Mesendoderm (in vitro differentiated cells): ENCODE measurements at regions not wholly inside any gene's neighbourhood (a gene's known extent, or its start where the extent isn't known, plus 50 kb on each side); places are given as distances from the start of the nearest gene placed in this dataset.

Source experiments
- DNase-seq: peaks from one replicate; pipeline ENCODE4 v3.0.0; 2013
- H2AK5ac ChIP-seq: 2 replicates; pipeline ENCODE4 v1.6.1; 2013; ENCODE audit warnings: low read length, inconsistent platforms
- H2BK120ac ChIP-seq: 2 replicates; pipeline ENCODE4 v1.6.1; 2013; ENCODE audit warnings: low read depth, mild to moderate bottlenecking, low read length, moderate library complexity, mixed read lengths
- H2BK15ac ChIP-seq: replicated peaks from 2 replicates; pipeline ENCODE4 v1.6.1; 2013; ENCODE audit warnings: low read depth, mild to moderate bottlenecking, moderate library complexity
- H2BK5ac ChIP-seq: 2 replicates; pipeline ENCODE4 v1.6.1; 2013; ENCODE audit warnings: low read length, inconsistent platforms
- H3K18ac ChIP-seq: 2 replicates; pipeline ENCODE4 v1.6.1; 2013; ENCODE audit warnings: mild to moderate bottlenecking, low read length, mixed read lengths
- H3K23ac ChIP-seq: one replicate; pipeline ENCODE4 v1.6.1; 2013; ENCODE audit warnings: low read length
- H3K27ac ChIP-seq: 2 replicates; pipeline ENCODE4 v1.5.1; 2013; ENCODE audit warnings: low read depth, mild to moderate bottlenecking, inconsistent platforms, low read length, moderate library complexity
- H3K27me3 ChIP-seq: 2 replicates; pipeline ENCODE4 v1.6.1; 2013; ENCODE audit warnings: low read length, control low read depth, mild to moderate bottlenecking, inconsistent platforms; ENCODE audit not compliant: insufficient read depth, poor library complexity
- H3K36me3 ChIP-seq: 2 replicates; pipeline ENCODE4 v1.6.1; 2013; ENCODE audit warnings: low read length, inconsistent platforms; ENCODE audit not compliant: control insufficient read depth, insufficient read depth
- H3K4ac ChIP-seq: one replicate; pipeline ENCODE4 v1.6.1; 2013; ENCODE audit warnings: low read depth, mild to moderate bottlenecking, low read length, moderate library complexity
- H3K4me1 ChIP-seq: 2 replicates; pipeline ENCODE4 v1.6.1; 2013; ENCODE audit warnings: low read depth, low read length, inconsistent platforms; ENCODE audit not compliant: control insufficient read depth
- H3K4me2 ChIP-seq: 2 replicates; pipeline ENCODE4 v1.6.1; 2013; ENCODE audit warnings: low read length
- H3K4me3 ChIP-seq: 2 replicates; pipeline ENCODE4 v1.5.1; 2013; ENCODE audit warnings: mild to moderate bottlenecking, low read length
- H3K56ac ChIP-seq: one replicate; pipeline ENCODE4 v1.6.1; 2013; ENCODE audit warnings: low read length
- H3K79me1 ChIP-seq: 2 replicates; pipeline ENCODE4 v1.6.1; 2013; ENCODE audit warnings: low read length, inconsistent platforms
- H3K79me2 ChIP-seq: 2 replicates; pipeline ENCODE4 v1.6.1; 2013; ENCODE audit warnings: mild to moderate bottlenecking, low read length; ENCODE audit not compliant: control insufficient read depth, insufficient read depth
- H3K9ac ChIP-seq: 2 replicates; pipeline ENCODE4 v1.6.1; 2013; ENCODE audit warnings: low read length, inconsistent platforms
- H4K5ac ChIP-seq: one replicate; pipeline ENCODE4 v1.6.1; 2013; ENCODE audit warnings: low read length
- H4K8ac ChIP-seq: one replicate; pipeline ENCODE4 v1.6.1; 2013; ENCODE audit warnings: low read depth, mild to moderate bottlenecking, control low read depth, low read length, moderate library complexity
- WGBS: extraction: QIAGEN DNeasy Blood & Tissue Kit; methylation state at CpG from one replicate; pipeline ENCODE4 v1.1.7; 2013; ENCODE audit warnings: low lambda C conversion rate, missing lambda C conversion rate; ENCODE audit not compliant: insufficient coverage; ENCODE audit errors: extremely low coverage; 5-methylcytosine and 5-hydroxymethylcytosine counted together

DNA sequence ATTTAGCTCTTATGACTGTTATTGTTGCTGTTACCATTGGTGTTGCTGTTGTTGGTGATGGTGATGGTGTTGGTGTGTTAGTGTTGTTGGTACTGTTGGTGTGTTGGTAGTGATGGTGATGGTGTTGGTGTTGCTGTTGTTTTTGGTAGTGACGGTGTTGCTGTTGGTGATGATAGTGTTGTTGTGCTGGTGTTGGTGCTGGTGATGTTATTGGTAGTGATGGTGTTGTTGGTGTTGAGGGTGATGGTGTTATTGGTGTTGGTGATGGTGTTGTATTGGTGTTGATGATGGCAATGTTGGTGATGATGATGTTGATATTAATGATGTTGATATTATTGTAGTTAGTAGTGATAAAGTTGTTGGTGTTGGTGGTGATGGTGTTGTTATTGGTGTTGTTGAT is 285.7 kb upstream of the FOXF1 start:
- no peak overlapping the region for H3K27ac ChIP-seq
- no CpG with 5 or more reads among the region's 1 CpG for WGBS
- no peak overlapping the region for H4K5ac ChIP-seq
- H3K56ac ChIP-seq: no peak overlapping the region
- no peak for DNase-seq
- no peak overlapping the region for H4K8ac ChIP-seq
- no peaks in the 10 kb centered on the region for H3K27me3 ChIP-seq
- H2AK5ac ChIP-seq: no peak overlapping the region
- H3K36me3 ChIP-seq: no peaks in the 10 kb centered on the region
- H2BK15ac ChIP-seq: no peak overlapping the region
- no peak overlapping the region for H3K4me2 ChIP-seq
- H3K4me3 ChIP-seq: no peak overlapping the region
- H3K79me2 ChIP-seq: no peaks in the 10 kb centered on the region
- H2BK120ac ChIP-seq: no peak overlapping the region
- no peak overlapping the region for H3K9ac ChIP-seq
- no peak overlapping the region for H3K4ac ChIP-seq
- no peaks in the 10 kb centered on the region for H3K4me1 ChIP-seq
- no peak overlapping the region for H3K18ac ChIP-seq
- no peak overlapping the region for H2BK5ac ChIP-seq
- H3K23ac ChIP-seq: no peak overlapping the region
- H3K79me1 ChIP-seq: no peaks in the 10 kb centered on the region

- H3K36me3 ChIP-seq: no peaks in the 10 kb centered on the region
- no peak overlapping the region for H3K4ac ChIP-seq
- no peak overlapping the region for H2BK5ac ChIP-seq
- H3K79me2 ChIP-seq: no peaks in the 10 kb centered on the region
- no peak overlapping the region for H3K9ac ChIP-seq
- no peak overlapping the region for H3K27ac ChIP-seq
- no CpG with 5 or more reads among the region's 2 CpGs for WGBS
- no peaks in the 10 kb centered on the region for H3K27me3 ChIP-seq
- no peak overlapping the region for H3K4me3 ChIP-seq
- H4K5ac ChIP-seq: no peak overlapping the region
- H4K8ac ChIP-seq: no peak overlapping the region
- no peak overlapping the region for H3K23ac ChIP-seq
- H3K18ac ChIP-seq: no peak overlapping the region
- no peak for DNase-seq
- H3K56ac ChIP-seq: no peak overlapping the region
- no peak overlapping the region for H3K4me2 ChIP-seq
- H3K79me1 ChIP-seq: no peaks in the 10 kb centered on the region
- H2BK15ac ChIP-seq: no peak overlapping the region
- H2BK120ac ChIP-seq: no peak overlapping the region
- no peaks in the 10 kb centered on the region for H3K4me1 ChIP-seq
- H2AK5ac ChIP-seq: no peak overlapping the region
Measured at GRCh38 chr16:86225905-86226371, 284.4 kb upstream of the FOXF1 start.

GRCh38 chr16:86227041-86227440 is 283.3 kb upstream of the FOXF1 start:
- no peak overlapping the region for H3K4me2 ChIP-seq
- H2BK15ac ChIP-seq: no peak overlapping the region
- H3K18ac ChIP-seq: no peak overlapping the region
- no peak overlapping the region for H2BK120ac ChIP-seq
- no peak overlapping the region for H3K4ac ChIP-seq
- H3K56ac ChIP-seq: no peak overlapping the region
- H4K5ac ChIP-seq: no peak overlapping the region
- no peak overlapping the region for H3K9ac ChIP-seq
- no peak overlapping the region for H3K23ac ChIP-seq
- no peaks in the 10 kb centered on the region for H3K79me2 ChIP-seq
- no peak overlapping the region for H2BK5ac ChIP-seq
- no CpG with 5 or more reads among the region's 8 CpGs for WGBS
- H2AK5ac ChIP-seq: no peak overlapping the region
- no peak overlapping the region for H4K8ac ChIP-seq
- H3K27me3 ChIP-seq: no peaks in the 10 kb centered on the region
- H3K79me1 ChIP-seq: no peaks in the 10 kb centered on the region
- H3K27ac ChIP-seq: no peak overlapping the region
- no peak overlapping the region for H3K4me3 ChIP-seq
- H3K36me3 ChIP-seq: no peaks in the 10 kb centered on the region
- no peak for DNase-seq
- H3K4me1 ChIP-seq: no peaks in the 10 kb centered on the region

DNA sequence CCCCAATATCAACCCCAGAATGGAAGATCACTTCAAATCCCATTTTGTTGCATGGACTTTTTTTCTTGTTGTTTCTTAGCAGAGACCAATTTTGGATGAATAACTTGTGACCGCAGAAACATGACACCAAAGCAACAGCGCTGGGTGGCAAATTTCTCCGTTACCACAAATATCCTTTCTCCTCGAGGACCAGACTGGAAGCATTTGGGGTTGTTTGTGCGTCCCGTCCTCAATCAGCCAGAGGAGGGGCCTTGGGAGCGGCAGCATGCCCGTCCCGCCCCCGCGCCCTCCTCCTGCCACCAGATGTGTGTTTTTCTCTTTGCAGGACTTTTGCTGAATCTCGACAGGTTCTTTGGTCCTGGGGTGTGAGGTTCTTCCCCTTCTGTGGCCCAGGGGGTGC is 282.5 kb upstream of the FOXF1 start:
- WGBS: no CpG with 5 or more reads among the region's 12 CpGs

DNA sequence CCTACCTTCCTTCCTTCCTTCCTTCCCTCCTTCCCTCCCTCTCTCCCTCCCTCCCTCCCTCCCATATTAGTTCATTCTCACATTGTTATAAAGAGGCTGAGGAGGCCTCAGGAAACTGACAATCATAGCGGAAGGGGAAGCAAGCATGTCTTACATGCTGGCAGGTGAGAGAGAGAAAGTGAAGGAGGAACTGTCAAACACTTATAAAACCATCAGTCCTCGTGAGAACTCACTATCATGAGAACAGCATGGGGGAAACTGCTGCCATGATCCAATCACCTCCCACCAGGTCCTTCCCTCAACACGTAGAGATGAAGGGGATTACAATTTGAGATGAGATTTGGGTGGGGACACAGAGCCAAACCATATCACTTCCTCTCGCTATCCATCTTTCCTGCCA is 281.6 kb upstream of the FOXF1 start:
- no peak overlapping the region for H3K18ac ChIP-seq
- no peaks in the 10 kb centered on the region for H3K27me3 ChIP-seq
- H3K4me2 ChIP-seq: no peak overlapping the region
- no peak overlapping the region for H2BK5ac ChIP-seq
- no CpG with 5 or more reads among the region's 4 CpGs for WGBS
- no peak overlapping the region for H2BK120ac ChIP-seq
- H3K79me2 ChIP-seq: no peaks in the 10 kb centered on the region
- H3K27ac ChIP-seq: no peak overlapping the region
- no peak overlapping the region for H4K8ac ChIP-seq
- H2AK5ac ChIP-seq: no peak overlapping the region
- H3K9ac ChIP-seq: no peak overlapping the region
- H3K4me1 ChIP-seq: no peaks in the 10 kb centered on the region
- H3K56ac ChIP-seq: no peak overlapping the region
- no peak overlapping the region for H3K4me3 ChIP-seq
- no peak overlapping the region for H3K23ac ChIP-seq
- no peak overlapping the region for H4K5ac ChIP-seq
- H3K4ac ChIP-seq: no peak overlapping the region
- H3K36me3 ChIP-seq: no peaks in the 10 kb centered on the region
- no peak for DNase-seq
- H2BK15ac ChIP-seq: no peak overlapping the region
- no peaks in the 10 kb centered on the region for H3K79me1 ChIP-seq

More for the DNA sequence above, 282.5 kb upstream of the FOXF1 start:
- no peak overlapping the region for H2BK5ac ChIP-seq
- H3K79me2 ChIP-seq: no peaks in the 10 kb centered on the region
- no peaks in the 10 kb centered on the region for H3K27me3 ChIP-seq
- no peak overlapping the region for H3K9ac ChIP-seq
- no peak overlapping the region for H3K23ac ChIP-seq
- H2BK15ac ChIP-seq: no peak overlapping the region
- no peak overlapping the region for H3K4me3 ChIP-seq
- H2AK5ac ChIP-seq: no peak overlapping the region
- DNase-seq: no peak
- no peaks in the 10 kb centered on the region for H3K36me3 ChIP-seq
- no peak overlapping the region for H3K4me2 ChIP-seq
- no peaks in the 10 kb centered on the region for H3K79me1 ChIP-seq
- H4K8ac ChIP-seq: no peak overlapping the region
- no peak overlapping the region for H2BK120ac ChIP-seq
- no peak overlapping the region for H3K4ac ChIP-seq
- no peak overlapping the region for H4K5ac ChIP-seq
- no peak overlapping the region for H3K27ac ChIP-seq
- H3K56ac ChIP-seq: no peak overlapping the region
- no peaks in the 10 kb centered on the region for H3K4me1 ChIP-seq
- no peak overlapping the region for H3K18ac ChIP-seq

DNA sequence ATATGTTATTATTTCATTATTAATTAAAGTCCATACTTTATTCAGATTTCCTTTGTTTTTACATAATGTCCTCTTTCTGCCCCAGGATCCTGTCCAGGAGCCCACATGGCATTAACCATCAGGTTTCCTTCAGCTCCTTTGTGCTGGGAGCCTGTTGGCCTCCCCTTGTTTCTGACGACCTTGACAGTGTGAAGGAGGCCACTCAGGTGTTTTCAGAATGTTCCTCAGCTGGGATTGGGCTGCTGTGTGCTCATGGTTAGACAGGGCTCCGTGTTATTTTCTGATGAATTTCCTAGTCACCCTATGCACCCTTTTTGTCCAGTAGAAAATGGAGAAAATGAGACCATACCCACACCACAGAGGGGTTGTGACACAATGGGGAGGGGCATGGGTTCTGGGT is 281.0 kb upstream of the FOXF1 start:
- no peaks in the 10 kb centered on the region for H3K4me1 ChIP-seq
- H3K18ac ChIP-seq: no peak overlapping the region
- no peak overlapping the region for H3K4ac ChIP-seq
- DNase-seq: no peak
- WGBS: no CpG with 5 or more reads among the region's 2 CpGs
- no peak overlapping the region for H2AK5ac ChIP-seq
- H3K56ac ChIP-seq: no peak overlapping the region
- H4K8ac ChIP-seq: no peak overlapping the region
- no peaks in the 10 kb centered on the region for H3K27me3 ChIP-seq
- H4K5ac ChIP-seq: no peak overlapping the region
- no peak overlapping the region for H3K9ac ChIP-seq
- no peak overlapping the region for H2BK5ac ChIP-seq
- no peak overlapping the region for H2BK15ac ChIP-seq
- H3K36me3 ChIP-seq: no peaks in the 10 kb centered on the region
- H3K79me2 ChIP-seq: no peaks in the 10 kb centered on the region
- no peak overlapping the region for H3K27ac ChIP-seq
- H3K4me3 ChIP-seq: no peak overlapping the region
- no peak overlapping the region for H3K4me2 ChIP-seq
- H3K23ac ChIP-seq: no peak overlapping the region
- H3K79me1 ChIP-seq: no peaks in the 10 kb centered on the region
- no peak overlapping the region for H2BK120ac ChIP-seq
